OCI-LY3 (cell line): ENCODE measurements at regions not wholly inside any gene's neighbourhood (a gene's known extent, or its start where the extent isn't known, plus 50 kb on each side); places are given as distances from the start of the nearest gene placed in this dataset.

Source experiments
- H2AFZ ChIP-seq: fragments of 200-600, 300-600 bp; shearing (Covaris generic); 2 replicates; pipeline ENCODE4 v1.6.0; 2014; ENCODE audit warnings: antibody characterized with exemption, low read depth, low read length
- H3K27ac ChIP-seq: fragments of 200-600, 300-600 bp; sonication (generic); 2 replicates; pipeline ENCODE4 v1.5.1; 2014; ENCODE audit warnings: mild to moderate bottlenecking, low read length, moderate library complexity, mixed read lengths
- H3K27me3 ChIP-seq: fragments of 200-600, 300-600 bp; sonication (generic); 2 replicates; pipeline ENCODE4 v1.6.1; 2014; ENCODE audit warnings: low read depth, low read length, mixed read lengths
- H3K36me3 ChIP-seq: fragments of 200-600, 300-600 bp; sonication (generic); replicated peaks from 2 replicates; pipeline ENCODE3; 2014; ENCODE audit warnings: low read depth, low read length, mixed read lengths
- H3K4me1 ChIP-seq: fragments of 300-600, 200-600 bp; sonication (generic); 2 replicates; pipeline ENCODE4 v1.6.1; 2014; ENCODE audit warnings: low read length, mixed read lengths
- H3K4me2 ChIP-seq: fragments of 200-600, 300-600 bp; sonication (generic); 2 replicates; pipeline ENCODE4 v1.6.1; 2014; ENCODE audit warnings: low read length, mixed read lengths
- H3K4me3 ChIP-seq: fragments of 300-600, 200-600 bp; sonication (generic); 2 replicates; pipeline ENCODE4 v1.5.1; 2014; ENCODE audit warnings: antibody characterized with exemption, mild to moderate bottlenecking, low read length, moderate library complexity
- H3K79me2 ChIP-seq: fragments of 300-600, 200-600 bp; shearing (Covaris generic); 2 replicates; pipeline ENCODE4 v1.6.1; 2014; ENCODE audit warnings: mild to moderate bottlenecking, low read length, mixed read lengths
- H3K9ac ChIP-seq: fragments of 300-600, 200-600 bp; shearing (Covaris generic); 2 replicates; pipeline ENCODE4 v1.6.0; 2014; ENCODE audit warnings: mild to moderate bottlenecking, low read length, moderate library complexity
- H3K9me3 ChIP-seq: fragments of 200-600, 300-600 bp; shearing (Covaris generic); 2 replicates; pipeline ENCODE4 v1.6.1; 2014; ENCODE audit warnings: low read length, mixed read lengths; ENCODE audit not compliant: insufficient read depth
- H4K20me1 ChIP-seq: fragments of 200-600, 300-600 bp; sonication (generic); 2 replicates; pipeline ENCODE4 v1.6.1; 2016; ENCODE audit warnings: low read length, mixed read lengths; ENCODE audit not compliant: insufficient read depth
- CTCF ChIP-seq: fragments of 200-600, 300-600 bp; sonication (generic); IDR thresholded peaks from 2 replicates; pipeline ENCODE4 v1.5.1; 2014; ENCODE audit warnings: antibody characterized with exemption, low read length, low read depth
- EZH2phosphoT487 ChIP-seq: fragments of 200-600 bp; shearing (Covaris generic); IDR thresholded peaks from 2 replicates; pipeline ENCODE4 v1.6.1; 2018; ENCODE audit warnings: antibody characterized with exemption, mixed run types, low read depth

GRCh38 chr6:73884540-73884939, 188.5 kb downstream of the CD109 start:
- Histone ChIP-seq H3K79me2 (no peaks in the 10 kb centered on the region), H3K27me3 (no peaks in the 10 kb centered on the region), H3K9me3 (no peaks in the 10 kb centered on the region), H2AFZ (no peak overlapping the region), H3K36me3 (no peaks in the 10 kb centered on the region), H3K4me3 (no peak overlapping the region), H3K27ac (no peak overlapping the region), H3K4me2 (no peak overlapping the region), H3K9ac (no peak overlapping the region), H3K4me1 (no peaks in the 10 kb centered on the region), H4K20me1 (no peaks in the 10 kb centered on the region)
- TF ChIP-seq CTCF: no peak
- no peak for TF ChIP-seq EZH2phosphoT487

- no peaks in the 10 kb centered on the region for H3K4me1 ChIP-seq
- no peaks in the 10 kb centered on the region for H4K20me1 ChIP-seq
- no peaks in the 10 kb centered on the region for H3K36me3 ChIP-seq
- H3K27me3 ChIP-seq: no peaks in the 10 kb centered on the region
- H3K79me2 ChIP-seq: no peaks in the 10 kb centered on the region
- H3K9me3 ChIP-seq: no peaks in the 10 kb centered on the region
- no peak overlapping the region for H2AFZ ChIP-seq
- no peak overlapping the region for H3K4me3 ChIP-seq
- TF ChIP-seq CTCF: no peak
- no peak for TF ChIP-seq EZH2phosphoT487
- H3K9ac ChIP-seq: no peak overlapping the region
- no peak overlapping the region for H3K4me2 ChIP-seq
- H3K27ac ChIP-seq: no peak overlapping the region
Observed at GRCh38 chr6:73879501-73880293, 183.7 kb downstream of the CD109 start.

GRCh38 chr6:73878403-73878802, 182.4 kb downstream of the CD109 start:
- Histone ChIP-seq H3K4me1 (no peaks in the 10 kb centered on the region), H3K4me2 (no peak overlapping the region)

More at GRCh38 chr6:73878403-73878802, 182.4 kb downstream of the CD109 start:
- H3K36me3 ChIP-seq: no peaks in the 10 kb centered on the region
- H3K4me3 ChIP-seq: no peak overlapping the region
- no peaks in the 10 kb centered on the region for H4K20me1 ChIP-seq
- no peaks in the 10 kb centered on the region for H3K27me3 ChIP-seq
- TF ChIP-seq CTCF (no peak), EZH2phosphoT487 (no peak)
- no peaks in the 10 kb centered on the region for H3K79me2 ChIP-seq
- no peak overlapping the region for H2AFZ ChIP-seq
- H3K27ac ChIP-seq: no peak overlapping the region
- no peak overlapping the region for H3K9ac ChIP-seq
- H3K9me3 ChIP-seq: no peaks in the 10 kb centered on the region
